BLaER1 (cell line): ENCODE measurements at regions not wholly inside any gene's neighbourhood (a gene's known extent, or its start where the extent isn't known, plus 50 kb on each side); places are given as distances from the start of the nearest gene placed in this dataset.

ENCODE experiments used
- H3K27ac ChIP-seq: shearing (Covaris generic); formaldehyde crosslinking; 2 replicates; pipeline ENCODE4 v1.8.1; 2022
- H3K27me3 ChIP-seq: shearing (Covaris generic); formaldehyde crosslinking; 2 replicates; pipeline ENCODE4 v1.8.1; 2022
- H3K36me3 ChIP-seq: shearing (Covaris generic); formaldehyde crosslinking; 2 replicates; pipeline ENCODE4 v1.8.1; 2022
- H3K4me1 ChIP-seq: shearing (Covaris generic); formaldehyde crosslinking; 2 replicates; pipeline ENCODE4 v1.8.1; 2022
- H3K4me2 ChIP-seq: shearing (Covaris generic); formaldehyde crosslinking; 2 replicates; pipeline ENCODE4 v1.8.1; 2022
- H3K4me3 ChIP-seq: shearing (Covaris generic); formaldehyde crosslinking; 2 replicates; pipeline ENCODE4 v1.8.1; 2022
- H3K9ac ChIP-seq: shearing (Covaris generic); formaldehyde crosslinking; 2 replicates; pipeline ENCODE4 v1.8.1; 2022
- H3K9me3 ChIP-seq: shearing (Covaris generic); formaldehyde crosslinking; 2 replicates; pipeline ENCODE4 v1.8.1; 2022
- H4K20me1 ChIP-seq: shearing (Covaris generic); formaldehyde crosslinking; 2 replicates; pipeline ENCODE4 v1.8.1; 2022
- Cebpa-rat ChIP-seq: shearing (Covaris generic); IDR thresholded peaks from 2 replicates; pipeline ENCODE4 v1.8.1; 2022

DNA sequence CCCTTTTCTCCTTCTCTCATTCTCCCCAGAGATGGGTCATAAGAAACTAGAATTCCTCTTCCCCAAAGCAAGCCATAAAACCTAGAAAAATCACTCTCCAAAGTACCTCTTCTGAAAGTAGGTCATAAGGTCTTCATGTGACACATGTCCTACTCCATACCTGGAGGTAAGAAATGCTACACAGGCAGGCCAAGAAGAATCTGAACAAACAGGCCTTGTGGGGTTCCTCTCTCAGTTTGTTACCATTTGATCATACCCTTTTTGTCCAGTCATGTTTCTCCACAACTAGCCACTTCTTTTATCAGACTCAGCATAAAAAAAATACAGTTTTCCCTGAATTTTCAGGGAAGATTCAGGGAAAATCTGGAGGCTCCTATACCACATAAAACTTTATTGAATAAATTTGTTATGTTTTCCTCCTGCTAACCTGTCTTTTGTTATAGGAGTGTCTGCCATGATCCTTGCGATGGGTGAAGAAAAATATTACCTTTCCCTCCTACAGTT, 134.4 kb upstream of the LMO4 start:
- H3K4me2 ChIP-seq, result no peak overlapping the region

GRCh38 chr1:87194856-87195255, 133.8 kb upstream of the LMO4 start:
- Histone ChIP-seq H3K9me3 (peaks cover 14% of the 10 kb centered on the region), H3K4me1 (peaks cover 5% of the 10 kb centered on the region; the same call in 1 of the 2 replicates), H3K27me3 (no peaks in the 10 kb centered on the region), H3K4me3 (no peak overlapping the region), H3K27ac (no peak overlapping the region), H3K9ac (no peak overlapping the region), H4K20me1 (no peaks in the 10 kb centered on the region), H3K36me3 (no peaks in the 10 kb centered on the region), H3K4me2 (no peak overlapping the region)
- TF ChIP-seq Cebpa-rat, result no peak

More for the DNA sequence above, 134.4 kb upstream of the LMO4 start:
- H3K4me1 ChIP-seq, result no peaks in the 10 kb centered on the region
- H3K9ac ChIP-seq, result no peak overlapping the region
- no peak overlapping the region for H3K27ac ChIP-seq
- H4K20me1 ChIP-seq, result no peaks in the 10 kb centered on the region
- no peak for TF ChIP-seq Cebpa-rat
- no peaks in the 10 kb centered on the region for H3K36me3 ChIP-seq
- no peaks in the 10 kb centered on the region for H3K27me3 ChIP-seq
- no peak overlapping the region for H3K4me3 ChIP-seq
- H3K9me3 ChIP-seq, result peaks cover 14% of the 10 kb centered on the region

GRCh38 chr1:87196110-87196827, 132.4 kb upstream of the LMO4 start:
- Histone ChIP-seq H3K9ac (no peak overlapping the region), H3K4me1 (peaks cover 19% of the 10 kb centered on the region), H3K27me3 (no peaks in the 10 kb centered on the region), H3K4me3 (no peak overlapping the region), H3K4me2 (no peak overlapping the region), H3K27ac (no peak overlapping the region), H3K36me3 (no peaks in the 10 kb centered on the region), H4K20me1 (no peaks in the 10 kb centered on the region), H3K9me3 (peaks cover 14% of the 10 kb centered on the region)
- no peak for TF ChIP-seq Cebpa-rat

DNA sequence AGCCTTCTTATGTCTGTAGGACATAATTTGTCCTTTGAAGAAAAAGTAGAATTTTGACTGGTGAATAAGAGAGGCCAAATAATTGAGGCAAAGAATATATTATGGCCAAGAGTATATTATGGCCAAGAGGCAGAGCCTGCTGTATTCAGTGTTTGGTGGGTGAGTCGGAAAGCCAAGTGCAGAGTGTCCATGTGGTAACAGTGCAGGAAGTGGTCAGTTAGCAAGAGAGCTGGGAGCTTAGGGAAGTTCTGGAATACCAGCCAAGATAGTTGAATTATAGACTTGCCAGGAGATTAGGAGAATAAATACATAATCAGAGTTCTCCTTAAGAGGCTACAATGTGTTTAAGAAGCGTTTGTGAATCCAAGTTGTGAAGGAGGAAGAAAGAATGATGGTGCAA, 131.5 kb upstream of the LMO4 start:
- Histone ChIP-seq H3K4me1 (peaks cover 28% of the 10 kb centered on the region), H3K4me2 (no peak overlapping the region), H3K36me3 (no peaks in the 10 kb centered on the region), H4K20me1 (no peaks in the 10 kb centered on the region), H3K9me3 (peaks cover 14% of the 10 kb centered on the region), H3K4me3 (no peak overlapping the region), H3K27me3 (no peaks in the 10 kb centered on the region), H3K27ac (no peak overlapping the region), H3K9ac (no peak overlapping the region)
- TF ChIP-seq Cebpa-rat, result no peak

DNA sequence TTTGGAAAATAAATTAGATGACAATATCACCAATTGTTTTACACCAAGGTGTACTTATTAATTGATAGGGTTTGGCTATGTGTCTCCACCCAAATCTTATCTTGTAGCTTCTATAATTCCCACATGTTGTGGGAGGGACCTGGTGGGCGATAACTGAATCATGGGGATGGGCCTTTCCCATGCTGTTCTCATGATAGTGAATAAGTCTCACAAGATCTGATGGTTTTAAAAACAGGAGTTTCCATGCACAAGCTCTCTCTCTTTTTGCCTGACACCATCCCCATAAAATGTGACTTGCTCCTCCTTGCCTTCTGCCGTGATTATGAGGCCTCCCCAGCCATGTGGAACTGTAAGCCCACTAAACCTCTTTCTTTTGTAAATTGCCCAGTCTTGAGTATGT, 131.0 kb upstream of the LMO4 start:
- Histone ChIP-seq H3K9me3 (peaks cover 14% of the 10 kb centered on the region), H3K27me3 (no peaks in the 10 kb centered on the region), H3K27ac (no peak overlapping the region), H3K4me2 (no peak overlapping the region), H3K4me3 (no peak overlapping the region), H3K9ac (no peak overlapping the region), H4K20me1 (no peaks in the 10 kb centered on the region), H3K36me3 (no peaks in the 10 kb centered on the region), H3K4me1 (peaks cover 32% of the 10 kb centered on the region)
- no peak for TF ChIP-seq Cebpa-rat

- Histone ChIP-seq H3K4me3 (no peak overlapping the region), H3K27ac (no peak overlapping the region), H3K4me1 (peaks cover 67% of the 10 kb centered on the region), H3K27me3 (no peaks in the 10 kb centered on the region), H3K36me3 (no peaks in the 10 kb centered on the region), H3K9ac (no peak overlapping the region), H3K9me3 (peaks cover 2% of the 10 kb centered on the region; the same call in 1 of the 2 replicates), H4K20me1 (no peaks in the 10 kb centered on the region), H3K4me2 (peak overlapping the region; percentile 83)
- TF ChIP-seq Cebpa-rat, result no peak
Observed at GRCh38 chr1:87200875-87201638, 127.6 kb upstream of the LMO4 start.

DNA sequence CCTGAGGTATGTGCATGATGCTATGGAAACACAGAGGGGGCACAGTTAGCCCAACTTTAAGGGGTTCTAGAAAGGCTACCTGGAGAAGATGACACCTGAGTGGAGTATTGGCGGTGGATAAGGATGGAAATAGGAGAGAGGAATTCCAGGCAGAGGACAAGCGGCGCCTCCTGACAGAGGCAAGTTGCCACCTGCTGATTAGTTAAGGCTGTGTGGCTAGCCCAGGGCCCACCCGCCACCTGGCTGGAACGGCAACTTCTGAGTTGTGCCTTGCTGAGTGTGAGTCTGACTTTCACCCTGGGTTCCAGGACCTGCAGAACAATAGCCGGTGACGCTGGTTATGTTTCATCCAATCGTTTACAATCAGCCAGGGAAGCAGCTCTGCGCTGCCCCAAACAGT, 126.9 kb upstream of the LMO4 start:
- H3K27ac ChIP-seq, result peak overlapping the region; percentile 37; the same call in 1 of the 2 replicates
- peak overlapping the region; percentile 83 for H3K4me2 ChIP-seq
- H3K4me3 ChIP-seq, result no peak overlapping the region
- H4K20me1 ChIP-seq, result no peaks in the 10 kb centered on the region
- H3K27me3 ChIP-seq, result no peaks in the 10 kb centered on the region
- H3K9ac ChIP-seq, result no peak overlapping the region
- no peaks in the 10 kb centered on the region for H3K36me3 ChIP-seq
- peaks cover 74% of the 10 kb centered on the region for H3K4me1 ChIP-seq
- no peaks in the 10 kb centered on the region for H3K9me3 ChIP-seq
- TF ChIP-seq Cebpa-rat, result no peak

DNA sequence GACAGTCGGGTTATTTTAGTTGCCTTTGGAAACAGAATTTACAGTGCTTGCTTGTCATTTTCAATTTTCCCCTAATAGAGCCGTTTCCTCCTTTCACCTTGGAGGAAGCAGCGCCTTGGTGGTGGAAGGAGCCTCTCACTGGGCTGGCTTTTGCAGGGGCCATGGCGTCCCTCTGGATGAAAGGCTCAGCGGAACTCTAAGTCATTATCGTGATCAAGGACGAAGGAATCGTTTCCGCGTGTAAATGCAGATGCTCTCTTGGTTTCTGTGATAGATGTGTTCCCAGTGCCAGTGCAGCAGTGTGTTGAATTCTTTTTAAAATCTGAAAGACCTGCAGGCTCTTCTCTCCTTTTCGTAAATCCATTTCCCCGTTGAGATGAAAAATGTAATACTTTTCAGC, 126.2 kb upstream of the LMO4 start:
- H3K4me2 ChIP-seq, result peak overlapping the region; percentile 83
- no peak for TF ChIP-seq Cebpa-rat
- H3K27ac ChIP-seq, result peak overlapping the region; percentile 37; the same call in 1 of the 2 replicates
- no peaks in the 10 kb centered on the region for H3K27me3 ChIP-seq
- H3K9ac ChIP-seq, result peak overlapping the region; percentile 47; the same call in 1 of the 2 replicates
- no peaks in the 10 kb centered on the region for H4K20me1 ChIP-seq
- no peaks in the 10 kb centered on the region for H3K9me3 ChIP-seq
- peak overlapping the region; percentile 40 for H3K4me3 ChIP-seq
- no peaks in the 10 kb centered on the region for H3K36me3 ChIP-seq
- peaks cover 81% of the 10 kb centered on the region for H3K4me1 ChIP-seq

- Histone ChIP-seq H3K27ac (peak overlapping the region; percentile 37; the same call in 1 of the 2 replicates), H3K4me1 (peaks cover 81% of the 10 kb centered on the region), H3K9me3 (0 out of 2 replicates have a peak, but pooled peaks cover 1% of the 10 kb centered on the region), H4K20me1 (no peaks in the 10 kb centered on the region), H3K4me2 (peak overlapping the region; percentile 83), H3K9ac (peak overlapping the region; percentile 47; the same call in 1 of the 2 replicates), H3K4me3 (peak overlapping the region; percentile 40), H3K36me3 (no peaks in the 10 kb centered on the region), H3K27me3 (no peaks in the 10 kb centered on the region)
- no peak for TF ChIP-seq Cebpa-rat
Observed at GRCh38 chr1:87202922-87203655, 125.6 kb upstream of the LMO4 start.
